Skin epidermis (tissue), 12 donors: ENCODE measurements at regions not wholly inside any gene's neighbourhood (a gene's known extent, or its start where the extent isn't known, plus 50 kb on each side); places are given as distances from the start of the nearest gene placed in this dataset.

ENCODE experiments used
- H3K27ac ChIP-seq, 21 experiments: fragments of 200-600 bp; sonication (generic) in 11 of 21; one replicate each; pipeline ENCODE4 v1.5.0; 2020; ENCODE audit warnings: mild to moderate bottlenecking in 3 of 21, inconsistent platforms in 2 of 21, moderate library complexity in 2 of 21
- H3K4me3 ChIP-seq, 7 experiments: fragments of 200-600 bp; sonication (generic) in 2 of 7; one replicate each; pipeline ENCODE4 v1.5.0; 2020; ENCODE audit warnings: inconsistent platforms in 2 of 7, mild to moderate bottlenecking in 2 of 7, moderate library complexity in 1 of 7

DNA sequence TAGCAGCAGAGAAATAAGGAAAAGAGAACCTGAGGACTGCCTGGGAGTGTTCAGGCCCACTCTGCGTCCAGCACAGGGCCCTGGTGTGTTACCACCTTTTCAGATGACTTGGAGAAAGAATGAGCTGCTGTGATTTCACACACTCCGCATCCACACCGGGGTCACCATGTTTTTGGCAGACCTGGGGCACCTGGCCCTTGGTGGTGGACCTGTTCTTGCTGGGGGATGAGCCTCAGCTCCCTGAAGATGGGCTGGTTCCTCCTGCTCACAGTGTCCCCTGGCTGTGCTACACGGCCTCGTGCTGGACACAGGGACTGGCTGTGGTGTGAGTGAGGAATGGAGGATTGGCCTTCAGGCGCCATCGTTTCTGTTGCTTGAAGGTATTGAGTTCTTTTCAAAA, 1381.4 kb downstream of the TBC1D22A start:
- H3K27ac ChIP-seq, result no peak overlapping the region
- no peak overlapping the region for H3K4me3 ChIP-seq

DNA sequence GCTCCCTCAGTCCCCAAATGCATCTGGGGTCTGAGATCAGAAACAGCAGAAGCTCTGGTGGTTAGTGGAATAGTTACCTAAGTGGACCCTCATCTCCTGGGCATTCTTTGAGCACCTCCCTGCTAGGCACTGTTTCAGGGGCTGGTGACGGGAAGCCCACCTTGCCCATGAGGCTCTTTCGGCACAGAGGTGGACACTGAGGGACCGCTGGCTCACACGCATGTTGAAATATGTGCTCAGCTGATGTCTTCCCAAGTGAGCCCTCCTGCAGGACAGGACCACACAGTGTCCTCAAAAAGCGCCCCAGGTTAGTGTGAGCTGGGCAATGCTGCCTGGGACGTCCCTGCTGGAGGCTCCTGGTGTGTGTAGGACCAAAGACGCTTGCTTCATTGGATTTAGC, 1379.9 kb downstream of the TBC1D22A start:
- H3K27ac ChIP-seq, result no peak overlapping the region
- no peak overlapping the region for H3K4me3 ChIP-seq

DNA sequence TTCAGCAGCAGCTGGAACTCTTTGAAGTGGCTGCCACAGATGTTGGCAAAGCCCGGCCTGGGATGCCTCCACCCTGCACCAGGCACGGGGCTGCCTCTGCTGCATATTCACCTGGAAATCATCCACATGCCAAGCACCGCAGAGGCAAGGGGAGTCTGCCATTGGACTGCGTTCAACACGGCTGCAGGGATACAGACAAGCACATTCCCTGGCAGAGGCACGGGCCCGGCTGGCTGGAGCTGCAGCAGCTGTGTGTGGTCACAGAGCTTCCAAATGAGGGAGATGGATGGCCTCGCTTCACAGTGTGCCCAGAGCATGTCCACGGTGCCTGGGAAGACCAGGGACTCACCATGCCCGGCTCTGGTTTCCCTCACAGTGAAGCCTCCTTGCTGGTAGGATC, 1378.9 kb downstream of the TBC1D22A start:
- Histone ChIP-seq H3K27ac (no peak overlapping the region), H3K4me3 (no peak overlapping the region)

DNA sequence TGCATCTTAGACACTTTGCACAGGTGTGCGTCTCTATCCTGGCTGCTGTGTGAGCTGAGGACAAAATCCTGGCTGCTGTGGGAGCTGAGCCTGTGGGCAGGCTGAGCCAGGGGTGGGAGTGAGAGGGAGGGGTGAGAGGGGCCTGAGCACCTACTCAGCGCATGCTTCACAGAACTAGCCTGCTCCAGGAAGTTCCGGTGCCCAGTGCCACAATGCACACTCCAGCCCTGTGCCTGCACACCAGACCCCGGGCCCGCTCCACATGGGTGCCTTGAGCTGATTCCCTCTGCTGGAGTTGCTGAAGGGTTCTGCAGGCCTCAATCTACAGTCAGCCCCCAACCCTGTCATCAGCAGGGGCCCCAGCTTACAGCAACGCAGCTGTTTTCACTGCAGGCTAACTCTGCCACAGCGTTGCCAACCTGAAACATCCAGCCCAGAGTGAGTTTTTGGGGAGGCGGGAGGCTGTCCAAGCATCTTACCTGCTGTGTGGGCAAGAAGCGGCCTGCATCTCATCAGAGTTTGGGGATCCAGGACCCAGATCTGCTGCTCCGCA, 1377.9 kb downstream of the TBC1D22A start:
- H3K4me3 ChIP-seq, result no peak overlapping the region
- H3K27ac ChIP-seq, result no peak overlapping the region

DNA sequence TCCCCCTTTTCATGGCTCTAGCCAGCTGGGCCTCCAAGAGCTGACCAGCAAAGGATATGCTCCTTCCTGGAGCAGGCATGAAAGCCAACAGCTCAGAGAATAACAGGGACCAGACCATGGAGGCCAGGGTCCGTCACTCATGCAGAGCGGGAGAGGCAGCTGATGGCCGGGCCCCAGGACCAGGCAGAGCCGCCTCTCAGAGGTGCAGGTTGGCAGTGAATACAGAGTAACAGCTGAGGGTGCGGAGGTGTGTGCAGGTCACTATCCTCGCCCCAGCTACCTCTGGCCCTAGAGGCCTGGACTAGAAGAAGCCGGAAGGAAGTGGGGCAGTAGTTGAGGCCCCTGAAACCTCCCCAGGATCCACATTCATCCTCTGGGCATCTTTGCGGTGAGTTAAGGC, 1377.3 kb downstream of the TBC1D22A start:
- H3K4me3 ChIP-seq, result no peak overlapping the region
- H3K27ac ChIP-seq, result no peak overlapping the region

DNA sequence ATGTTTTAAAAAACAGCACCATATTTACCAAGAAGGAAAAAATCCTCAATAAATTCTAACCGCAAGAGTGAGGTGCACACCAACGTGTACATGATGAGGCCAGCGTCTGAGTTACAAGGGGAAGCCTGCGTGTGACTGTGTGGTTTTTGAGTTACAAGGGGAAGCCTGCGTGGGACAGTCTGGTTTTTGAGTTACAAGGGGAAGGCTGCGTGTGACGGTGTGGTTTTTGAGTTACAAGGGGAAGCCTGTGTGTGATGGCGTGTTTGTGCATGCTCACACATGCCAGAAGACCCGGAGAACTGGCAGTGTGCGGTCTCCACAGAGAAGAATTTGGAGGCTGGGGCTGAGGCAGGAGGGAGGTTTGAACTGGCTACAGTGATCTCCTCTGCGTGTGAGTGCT, 1376.4 kb downstream of the TBC1D22A start:
- Histone ChIP-seq H3K4me3 (no peak overlapping the region), H3K27ac (no peak overlapping the region)

DNA sequence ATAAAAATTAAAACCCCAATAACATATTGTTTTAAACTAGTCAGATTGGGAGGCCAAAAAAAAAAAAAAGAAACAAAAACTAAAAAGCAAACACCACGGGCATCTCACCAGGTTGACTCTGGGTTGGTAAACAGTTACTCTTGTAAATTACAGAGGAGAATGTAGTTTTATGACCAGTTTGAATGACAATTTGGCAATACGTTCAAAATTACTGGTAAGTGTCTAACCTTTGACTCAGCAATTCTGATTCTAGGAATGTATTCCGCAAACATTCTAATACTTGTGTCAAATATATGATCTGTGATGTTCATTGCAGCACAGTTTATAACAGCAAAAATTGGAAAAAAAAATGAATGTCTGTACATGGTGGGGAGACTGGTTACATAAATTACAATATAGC, 1376.0 kb downstream of the TBC1D22A start:
- H3K4me3 ChIP-seq, result no peak overlapping the region
- no peak overlapping the region for H3K27ac ChIP-seq

DNA sequence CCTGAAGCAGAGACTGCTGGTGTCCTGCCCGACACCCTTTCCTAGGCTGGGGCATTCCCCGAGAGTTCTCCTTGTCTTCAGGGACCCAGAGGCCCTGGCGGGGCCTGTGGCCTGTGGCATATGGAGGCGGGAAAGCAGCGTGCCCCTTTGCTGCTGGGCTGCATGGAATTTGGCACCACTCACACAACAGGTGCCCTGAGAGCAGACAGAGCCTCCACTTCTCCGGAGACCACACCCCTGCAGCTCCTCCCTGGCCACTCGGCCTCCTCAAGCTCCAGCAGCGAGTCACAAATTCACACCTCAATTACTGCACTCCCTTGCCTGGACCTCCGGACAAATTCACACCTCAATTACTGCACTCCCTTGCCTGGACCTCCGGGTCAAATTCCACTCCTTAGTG, 1375.2 kb downstream of the TBC1D22A start:
- no peak overlapping the region for H3K27ac ChIP-seq
- H3K4me3 ChIP-seq, result no peak overlapping the region

DNA sequence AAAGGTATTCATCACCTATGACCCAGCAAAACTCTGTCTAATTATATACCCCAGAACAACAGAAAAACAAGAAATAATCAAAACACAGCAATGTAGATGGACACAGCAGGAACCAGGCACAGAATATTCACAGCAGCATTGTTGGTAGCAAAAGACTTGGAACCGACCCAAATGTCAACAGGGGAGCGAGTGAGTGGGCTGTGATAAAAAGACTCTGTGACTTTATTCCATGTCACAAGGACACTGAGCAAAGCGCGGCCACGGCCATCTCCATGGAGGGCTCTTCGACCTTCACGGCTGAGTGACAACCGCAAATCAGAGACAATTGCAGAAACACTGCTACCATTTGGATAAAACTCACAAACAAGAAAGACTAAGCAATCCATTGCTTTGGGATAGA, 1373.1 kb downstream of the TBC1D22A start:
- Histone ChIP-seq H3K4me3 (no peak overlapping the region), H3K27ac (no peak overlapping the region)

DNA sequence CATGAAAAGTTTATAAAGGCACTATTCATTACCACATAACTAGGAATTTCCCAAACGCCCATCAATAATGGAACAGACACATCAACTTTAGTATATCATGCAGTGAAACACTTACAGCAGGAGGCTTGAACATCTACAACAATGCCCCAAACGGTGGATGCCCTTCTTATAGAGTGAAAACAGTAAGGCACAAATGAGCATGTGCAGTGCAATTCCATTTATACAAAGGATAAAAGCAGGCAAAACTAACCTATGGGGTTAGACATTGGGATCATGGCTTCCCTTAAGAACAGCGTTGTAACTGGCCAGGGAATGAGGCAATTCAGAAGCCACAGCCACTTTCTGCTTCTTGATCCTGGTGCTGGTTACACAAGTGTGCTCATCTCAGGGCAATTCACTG, 1363.0 kb downstream of the TBC1D22A start:
- Histone ChIP-seq H3K4me3 (no peak overlapping the region), H3K27ac (no peak overlapping the region)

DNA sequence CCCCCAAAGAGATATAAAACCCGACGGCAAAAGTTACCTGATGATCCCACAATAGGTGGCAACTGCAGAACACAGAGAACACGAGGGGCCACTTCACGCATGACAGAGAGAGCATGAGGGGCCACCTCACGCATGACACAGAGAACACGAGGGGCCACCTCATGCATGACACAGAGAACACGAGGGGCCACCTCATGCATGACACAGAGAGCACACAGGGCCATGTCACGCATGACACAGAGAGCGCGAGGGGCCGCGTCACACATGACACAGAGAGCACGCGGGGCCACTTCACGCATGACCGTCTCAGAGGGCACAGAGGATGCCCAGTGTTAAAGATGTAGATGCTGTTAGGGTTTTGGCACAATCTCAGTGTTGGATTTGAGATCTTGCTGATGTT, 1359.5 kb downstream of the TBC1D22A start:
- no peak overlapping the region for H3K27ac ChIP-seq
- H3K4me3 ChIP-seq, result no peak overlapping the region

DNA sequence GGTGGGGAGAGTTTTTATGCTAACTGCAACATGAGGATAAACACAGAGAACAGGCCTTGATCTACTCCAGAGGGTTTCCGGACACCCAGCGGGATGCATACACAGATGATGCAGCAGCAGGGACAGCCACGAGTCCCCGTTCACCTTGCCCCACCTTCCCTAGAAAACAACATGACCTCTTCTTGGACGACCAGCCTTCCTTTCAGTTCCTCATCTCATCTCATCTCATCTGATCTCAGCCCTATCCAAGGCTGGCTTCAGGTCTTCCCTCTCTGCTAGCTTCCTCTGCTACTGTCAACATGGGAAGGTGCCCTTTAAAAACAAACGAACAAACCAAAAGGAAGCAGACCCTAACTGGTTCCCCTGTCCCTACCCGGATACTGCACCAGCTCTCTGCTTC, 1356.2 kb downstream of the TBC1D22A start:
- Histone ChIP-seq H3K27ac (no peak overlapping the region), H3K4me3 (no peak overlapping the region)

DNA sequence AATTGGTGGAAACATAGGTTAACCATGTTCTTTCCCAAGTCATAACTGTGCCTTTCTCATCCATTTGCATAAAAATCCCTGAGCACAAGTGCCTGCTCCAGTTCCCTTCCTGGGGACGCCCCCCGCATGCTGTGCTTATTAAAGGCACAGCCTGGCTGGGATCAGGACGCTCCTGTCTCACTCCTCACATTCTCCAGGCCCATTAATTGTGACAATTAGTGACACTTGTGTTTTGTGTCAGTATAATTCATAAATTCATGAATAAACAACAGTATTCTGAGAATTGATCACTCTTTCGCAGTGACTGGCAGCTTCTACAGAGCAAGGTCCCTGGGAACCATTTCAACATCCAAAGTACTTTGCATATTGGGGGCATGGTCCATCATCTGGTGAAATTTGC, 1354.4 kb downstream of the TBC1D22A start:
- no peak overlapping the region for H3K4me3 ChIP-seq

DNA sequence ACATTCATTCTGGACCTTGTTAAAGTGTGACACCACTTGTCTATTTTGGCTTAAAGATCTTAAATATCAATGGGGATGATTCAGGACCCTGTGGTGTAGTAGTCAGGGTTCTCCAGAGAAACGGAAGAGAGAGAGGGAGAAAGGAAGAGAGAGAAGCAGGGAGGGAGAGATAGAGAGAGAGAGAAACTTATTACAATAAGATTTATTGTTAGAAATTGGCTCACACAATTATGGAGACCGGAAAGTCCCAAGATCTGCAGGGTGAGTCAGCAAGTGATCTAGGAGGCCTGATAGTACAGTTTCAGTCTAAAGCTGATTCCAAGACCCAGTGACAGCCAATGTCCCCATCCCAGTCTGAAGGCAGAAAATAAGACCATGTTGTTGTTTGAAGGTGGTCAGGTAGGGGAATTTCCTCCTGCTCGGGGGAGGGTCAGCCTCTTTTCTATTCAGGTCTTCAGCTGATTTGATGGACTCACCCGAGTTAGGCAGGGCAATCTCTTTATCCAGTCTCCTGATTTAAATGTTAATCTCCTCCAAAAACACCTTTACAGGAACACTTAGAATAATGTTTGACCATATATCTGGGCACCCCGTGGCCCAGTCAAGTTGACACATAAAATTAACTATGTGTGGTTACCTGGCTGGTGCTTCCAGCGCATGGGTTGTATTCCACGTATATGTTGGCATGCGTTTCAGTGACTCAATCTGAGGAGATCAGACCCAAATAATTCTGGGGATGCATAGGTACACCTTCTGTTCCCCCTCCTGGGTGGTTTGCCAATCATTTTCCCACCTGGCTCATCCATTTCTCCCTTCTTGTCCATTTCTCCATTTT, 1350.5 kb downstream of the TBC1D22A start:
- Histone ChIP-seq H3K4me3 (no peak overlapping the region), H3K27ac (no peak overlapping the region)

More for the DNA sequence above, 1354.4 kb downstream of the TBC1D22A start:
- no peak overlapping the region for H3K27ac ChIP-seq

DNA sequence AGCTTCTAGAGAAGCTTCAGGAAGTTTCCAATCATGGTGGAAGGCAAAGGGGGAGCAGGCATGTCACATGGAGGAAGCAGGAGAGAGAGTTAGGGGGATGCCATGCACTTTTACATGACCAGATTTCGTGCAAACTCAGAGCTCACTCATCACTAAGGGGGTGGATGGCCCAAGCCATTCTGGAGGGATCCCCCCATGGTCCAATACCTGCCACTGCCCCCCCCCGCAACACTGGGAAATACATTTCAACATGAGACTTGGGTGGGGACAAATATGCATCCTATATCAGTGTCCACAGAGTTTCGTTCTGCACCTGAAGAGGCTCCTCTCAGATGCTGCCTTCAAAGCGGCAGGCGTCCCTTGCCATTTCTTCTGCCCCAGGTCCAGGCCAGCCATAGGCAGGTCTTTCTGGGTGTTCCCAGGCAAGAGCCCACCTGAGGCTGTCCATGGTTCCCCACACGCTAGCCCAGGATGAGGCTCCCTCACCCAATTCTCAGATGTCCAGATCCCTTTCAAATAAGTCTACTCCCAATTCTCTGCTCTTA, 1344.3 kb downstream of the TBC1D22A start:
- Histone ChIP-seq H3K4me3 (no peak overlapping the region), H3K27ac (no peak overlapping the region)

DNA sequence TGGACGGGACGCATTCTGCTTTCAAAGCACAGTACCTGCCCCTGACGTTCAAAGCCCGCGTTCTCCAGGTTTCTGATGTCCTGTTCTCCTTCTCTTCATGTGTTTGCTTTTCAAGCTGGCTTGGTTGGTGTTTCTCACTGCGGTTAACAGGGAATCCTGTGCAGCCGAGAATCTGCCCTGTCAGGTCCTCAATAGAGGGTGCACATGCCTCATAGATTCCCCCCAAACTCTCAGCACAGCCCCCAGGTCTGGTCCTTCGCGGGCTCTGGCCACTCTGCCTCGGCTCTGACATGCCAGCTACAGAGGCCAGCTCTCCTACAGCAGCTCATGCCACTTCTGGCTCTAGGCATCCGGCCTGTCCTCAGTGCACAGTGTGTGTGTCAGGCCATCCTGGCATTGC, 1343.8 kb downstream of the TBC1D22A start:
- Histone ChIP-seq H3K4me3 (no peak overlapping the region), H3K27ac (no peak overlapping the region)

DNA sequence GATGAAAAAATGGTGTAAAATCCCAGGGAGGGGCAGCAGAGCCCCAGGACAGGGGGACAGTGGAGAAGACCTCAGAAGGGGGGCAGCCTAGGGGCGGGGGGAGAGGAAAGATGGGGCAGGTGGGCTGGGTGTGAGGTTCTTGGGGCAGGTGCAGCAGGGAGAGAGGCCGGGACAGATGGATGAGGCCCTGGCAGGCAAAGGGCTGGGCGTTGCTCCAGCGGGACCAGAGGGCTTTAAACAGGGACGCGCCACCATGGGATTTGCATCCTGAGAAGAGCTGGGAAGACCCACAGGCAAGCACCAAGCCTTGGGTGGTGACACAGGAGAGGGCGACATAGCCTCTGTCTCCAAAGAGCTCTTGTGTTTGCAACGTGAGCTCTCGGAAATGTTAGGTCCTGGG, 1342.8 kb downstream of the TBC1D22A start:
- Histone ChIP-seq H3K4me3 (no peak overlapping the region), H3K27ac (no peak overlapping the region)

DNA sequence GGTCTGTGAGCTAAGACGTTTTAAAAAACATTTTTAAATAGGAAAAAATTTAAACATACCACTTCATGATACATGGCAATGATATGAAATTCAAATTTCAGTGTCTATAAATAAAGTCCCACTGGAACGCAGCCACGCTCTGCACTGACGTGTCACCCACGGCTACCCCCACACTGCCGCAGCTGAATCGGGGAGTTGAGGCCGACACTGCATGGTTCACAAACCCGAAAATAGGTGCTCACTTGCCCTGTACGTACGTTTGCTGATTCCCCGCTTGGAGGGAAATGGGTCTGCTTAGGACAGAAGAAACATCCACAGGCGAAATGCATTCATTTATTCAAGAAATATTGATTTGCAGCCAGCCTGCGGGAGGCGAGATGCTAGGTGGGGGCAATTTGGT, 1342.3 kb downstream of the TBC1D22A start:
- no peak overlapping the region for H3K27ac ChIP-seq
- no peak overlapping the region for H3K4me3 ChIP-seq

DNA sequence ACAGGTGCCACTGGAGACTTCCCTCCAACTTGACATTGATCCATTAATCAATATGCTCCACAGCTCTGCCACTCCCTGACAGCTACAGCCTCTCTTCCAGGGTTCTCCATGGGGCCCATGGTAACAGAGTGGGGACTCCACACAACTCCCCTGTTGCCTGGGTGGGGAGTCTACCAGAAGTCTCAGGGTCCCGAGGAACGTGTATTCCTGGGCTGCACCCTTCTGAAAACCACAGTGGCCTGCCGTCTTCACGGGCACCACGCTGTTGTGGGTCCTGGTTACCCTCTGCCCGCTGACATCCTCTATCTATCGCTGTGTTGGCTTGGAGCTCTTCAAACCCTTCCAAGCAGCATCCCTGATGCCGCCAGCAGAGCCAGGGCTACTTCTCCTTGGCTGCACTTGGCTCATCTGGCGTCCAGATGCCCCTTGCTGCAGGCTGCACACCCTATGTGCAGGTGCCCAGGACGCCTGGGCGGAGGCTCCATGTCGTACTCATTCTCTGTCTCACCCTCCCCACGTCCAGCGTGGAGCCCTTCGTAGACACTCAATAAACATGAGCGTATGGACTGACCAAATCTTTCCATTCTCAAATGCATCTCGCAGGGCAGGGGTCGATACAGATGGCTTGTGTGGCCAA, 1341.8 kb downstream of the TBC1D22A start:
- no peak overlapping the region for H3K27ac ChIP-seq
- no peak overlapping the region for H3K4me3 ChIP-seq

DNA sequence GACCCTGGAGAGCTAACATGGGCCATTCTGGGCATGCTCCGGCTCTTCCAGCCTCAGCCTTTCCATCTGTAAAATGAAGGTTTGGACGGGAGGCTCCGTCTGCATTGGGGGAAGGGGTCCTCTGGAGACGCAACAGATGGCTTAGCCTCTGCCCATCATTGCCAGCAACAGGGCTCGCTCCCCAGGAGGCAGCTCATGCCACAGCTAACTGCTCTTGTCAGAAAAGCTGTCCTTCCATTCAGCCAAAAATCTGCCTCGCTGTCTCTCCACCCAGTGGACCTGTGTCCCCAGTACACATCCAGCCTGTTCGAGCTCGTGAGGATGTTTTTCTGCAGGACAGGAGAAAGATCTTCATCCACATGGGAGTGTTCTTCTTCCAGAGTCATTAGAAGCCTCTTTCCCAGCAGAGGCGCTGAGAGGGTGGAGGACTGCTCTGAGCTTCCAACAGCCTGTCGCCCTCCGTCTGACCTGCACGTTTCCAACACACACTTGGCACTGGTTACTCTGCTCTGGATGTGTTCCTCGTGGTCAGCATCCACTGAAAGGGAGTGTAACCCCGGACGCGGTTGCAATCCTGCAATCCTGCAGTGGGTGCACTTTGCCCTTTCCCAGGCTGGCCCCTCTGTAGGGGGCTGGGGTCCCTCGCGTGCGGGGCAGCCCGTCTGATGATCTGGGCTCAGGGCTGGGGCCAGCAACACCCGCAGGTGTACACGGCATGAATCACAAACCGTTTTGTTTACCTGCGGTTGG, 1340.9 kb downstream of the TBC1D22A start:
- H3K4me3 ChIP-seq, result no peak overlapping the region
- H3K27ac ChIP-seq, result no peak overlapping the region
